Mammary epithelial cell (primary cell): ENCODE measurements at regions not wholly inside any gene's neighbourhood (a gene's known extent, or its start where the extent isn't known, plus 50 kb on each side); places are given as distances from the start of the nearest gene placed in this dataset.

ENCODE experiments used
- EZH2 ChIP-seq: IDR thresholded peaks from 2 replicates; pipeline ENCODE4 v1.6.1; 2012; ENCODE audit warnings: low read length, inconsistent platforms, borderline replicate concordance
- TF ChIP-seq, protein P1 (sequence below), 2 donors: IDR thresholded peaks in 1 of 2; conservative IDR thresholded peaks in 1 of 2; 2 replicates each; pipeline ENCODE4 v1.5.1; 2011 to 2012; ENCODE audit warnings: inconsistent platforms in 2 of 2, low read length in 2 of 2, mild to moderate bottlenecking in 2 of 2, control low read depth in 1 of 2, low read depth in 1 of 2; ENCODE audit not compliant: insufficient read depth in 1 of 2; ENCODE audit errors: extremely low read depth in 1 of 2

DNA sequence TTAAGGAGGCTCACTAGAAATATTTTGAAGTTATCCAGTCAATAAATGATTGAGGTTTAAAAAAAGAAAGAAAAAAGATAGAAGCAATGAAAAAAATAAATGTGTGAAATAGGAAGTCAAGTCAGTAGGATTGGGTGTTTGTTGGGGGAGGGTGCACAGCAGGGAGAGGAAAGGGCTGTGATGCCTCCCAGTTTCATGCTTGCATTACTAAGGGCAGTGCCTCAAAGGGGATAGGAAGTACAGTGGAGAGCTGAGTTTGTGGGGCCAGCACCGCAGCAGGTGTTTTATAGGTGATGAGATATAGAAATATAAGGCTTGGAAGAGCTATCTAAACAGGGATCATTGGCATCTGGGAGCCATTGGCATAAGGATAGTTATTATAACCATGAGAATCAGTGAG lies 919.2 kb downstream of the STIM2 start:
- TF ChIP-seq, protein P1, sequence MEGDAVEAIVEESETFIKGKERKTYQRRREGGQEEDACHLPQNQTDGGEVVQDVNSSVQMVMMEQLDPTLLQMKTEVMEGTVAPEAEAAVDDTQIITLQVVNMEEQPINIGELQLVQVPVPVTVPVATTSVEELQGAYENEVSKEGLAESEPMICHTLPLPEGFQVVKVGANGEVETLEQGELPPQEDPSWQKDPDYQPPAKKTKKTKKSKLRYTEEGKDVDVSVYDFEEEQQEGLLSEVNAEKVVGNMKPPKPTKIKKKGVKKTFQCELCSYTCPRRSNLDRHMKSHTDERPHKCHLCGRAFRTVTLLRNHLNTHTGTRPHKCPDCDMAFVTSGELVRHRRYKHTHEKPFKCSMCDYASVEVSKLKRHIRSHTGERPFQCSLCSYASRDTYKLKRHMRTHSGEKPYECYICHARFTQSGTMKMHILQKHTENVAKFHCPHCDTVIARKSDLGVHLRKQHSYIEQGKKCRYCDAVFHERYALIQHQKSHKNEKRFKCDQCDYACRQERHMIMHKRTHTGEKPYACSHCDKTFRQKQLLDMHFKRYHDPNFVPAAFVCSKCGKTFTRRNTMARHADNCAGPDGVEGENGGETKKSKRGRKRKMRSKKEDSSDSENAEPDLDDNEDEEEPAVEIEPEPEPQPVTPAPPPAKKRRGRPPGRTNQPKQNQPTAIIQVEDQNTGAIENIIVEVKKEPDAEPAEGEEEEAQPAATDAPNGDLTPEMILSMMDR (conservative IDR thresholded peaks at IDR 0.05 in 1 of 2, IDR thresholded peaks at IDR 0.05 in 1 of 2; ENCODE audit: extremely low read depth in 1 of 2, insufficient read depth in 1 of 2, low read depth in 1 of 2, low read length in 2 of 2) = no peak
- no peak for TF ChIP-seq EZH2
